H9 (cell line): ENCODE measurements at regions not wholly inside any gene's neighbourhood (a gene's known extent, or its start where the extent isn't known, plus 50 kb on each side); places are given as distances from the start of the nearest gene placed in this dataset.

Source experiments
- DNase-seq: peaks from one replicate; pipeline ENCODE4 v3.0.0-alpha.2; 2017
- H2AFZ ChIP-seq: one replicate; pipeline ENCODE4 v1.6.1; 2013; ENCODE audit warnings: mild to moderate bottlenecking, low read length, control low read depth, moderate library complexity
- H2AK5ac ChIP-seq: 2 replicates; pipeline ENCODE4 v1.6.1; 2013; ENCODE audit warnings: low read length, control low read depth, mixed read lengths; ENCODE audit not compliant: insufficient read length
- H2BK120ac ChIP-seq: one replicate; pipeline ENCODE4 v1.6.1; 2013; ENCODE audit warnings: low read depth, mild to moderate bottlenecking, low read length, control low read depth, inconsistent platforms; ENCODE audit not compliant: poor library complexity, severe bottlenecking
- H2BK12ac ChIP-seq: 2 replicates; pipeline ENCODE4 v1.6.1; 2013; ENCODE audit warnings: low read length, control low read depth, mixed read lengths, low read depth; ENCODE audit not compliant: insufficient read length
- H2BK15ac ChIP-seq: 2 replicates; pipeline ENCODE4 v1.6.1; 2013; ENCODE audit warnings: low read depth, low read length, control low read depth
- H2BK20ac ChIP-seq: one replicate; pipeline ENCODE4 v1.6.1; 2013; ENCODE audit warnings: low read depth, mild to moderate bottlenecking, low read length, control low read depth, inconsistent platforms; ENCODE audit not compliant: poor library complexity, severe bottlenecking
- H2BK5ac ChIP-seq: 2 replicates; pipeline ENCODE4 v1.6.1; 2013; ENCODE audit warnings: low read length, control low read depth, mixed read lengths; ENCODE audit not compliant: insufficient read length
- H3K14ac ChIP-seq: 2 replicates; pipeline ENCODE4 v1.6.1; 2013; ENCODE audit warnings: low read length, control low read depth; ENCODE audit not compliant: insufficient read depth
- H3K18ac ChIP-seq: 2 replicates; pipeline ENCODE4 v1.6.1; 2013; ENCODE audit warnings: low read depth, mild to moderate bottlenecking, mixed read lengths, low read length, control low read depth; ENCODE audit not compliant: insufficient read length
- H3K23ac ChIP-seq: 2 replicates; pipeline ENCODE4 v1.6.1; 2013; ENCODE audit warnings: low read length, control low read depth, mixed read lengths, low read depth; ENCODE audit not compliant: insufficient read length
- H3K23me2 ChIP-seq: 2 replicates; pipeline ENCODE4 v1.6.1; 2013; ENCODE audit warnings: low read depth, mild to moderate bottlenecking, mixed read lengths, low read length, control low read depth; ENCODE audit not compliant: insufficient read length, poor library complexity, severe bottlenecking
- H3K27ac ChIP-seq: 2 replicates; pipeline ENCODE4 v1.5.1; 2013; ENCODE audit warnings: low read length, control low read depth, mixed read lengths, low read depth; ENCODE audit not compliant: insufficient read length
- H3K27me3 ChIP-seq: 2 replicates; pipeline ENCODE4 v1.6.1; 2013; ENCODE audit warnings: low read length, control low read depth, inconsistent platforms; ENCODE audit not compliant: insufficient read depth
- H3K4ac ChIP-seq: 2 replicates; pipeline ENCODE4 v1.6.1; 2013; ENCODE audit warnings: low read depth, mild to moderate bottlenecking, control low read depth, inconsistent platforms, low read length, moderate library complexity
- H3K4me1 ChIP-seq: 2 replicates; pipeline ENCODE4 v1.6.1; 2013; ENCODE audit warnings: low read length, control low read depth, inconsistent platforms; ENCODE audit not compliant: insufficient read depth
- H3K4me2 ChIP-seq: 2 replicates; pipeline ENCODE4 v1.6.1; 2013; ENCODE audit warnings: low read length, control low read depth, mixed read lengths; ENCODE audit not compliant: insufficient read length, insufficient read depth
- H3K56ac ChIP-seq: 2 replicates; pipeline ENCODE4 v1.6.1; 2013; ENCODE audit warnings: low read depth, mild to moderate bottlenecking, mixed read lengths, low read length, control low read depth; ENCODE audit not compliant: insufficient read length
- H3K79me1 ChIP-seq: 2 replicates; pipeline ENCODE4 v1.6.1; 2013; ENCODE audit warnings: low read depth, mild to moderate bottlenecking, moderate library complexity, low read length, control low read depth, inconsistent platforms; ENCODE audit not compliant: insufficient read depth, poor library complexity, severe bottlenecking
- H3K79me2 ChIP-seq: 2 replicates; pipeline ENCODE4 v1.6.1; 2013; ENCODE audit warnings: low read length, control low read depth, inconsistent platforms; ENCODE audit not compliant: insufficient read depth
- H3K9ac ChIP-seq: 2 replicates; pipeline ENCODE4 v1.6.1; 2013; ENCODE audit warnings: low read length, control low read depth, mixed read lengths; ENCODE audit not compliant: insufficient read length; ENCODE audit errors: extremely low read depth
- H3K9me3 ChIP-seq: one replicate; pipeline ENCODE4 v1.6.1; 2013; ENCODE audit warnings: low read depth, low read length, inconsistent platforms; ENCODE audit not compliant: control insufficient read depth
- H3T11ph ChIP-seq: one replicate; pipeline ENCODE4 v1.6.1; 2013; ENCODE audit warnings: mild to moderate bottlenecking, low read length, control low read depth, inconsistent platforms
- H4K20me1 ChIP-seq: one replicate; pipeline ENCODE4 v1.6.1; 2013; ENCODE audit not compliant: control insufficient read depth, insufficient read length, insufficient read depth
- H4K5ac ChIP-seq: 2 replicates; pipeline ENCODE4 v1.6.1; 2013; ENCODE audit warnings: low read depth, mild to moderate bottlenecking, mixed read lengths, low read length, control low read depth; ENCODE audit not compliant: insufficient read length
- H4K8ac ChIP-seq: replicated peaks from 2 replicates; pipeline ENCODE4 v1.6.1; 2013; ENCODE audit warnings: low read length, control low read depth, mixed read lengths, low read depth; ENCODE audit not compliant: insufficient read length
- H4K91ac ChIP-seq: 2 replicates; pipeline ENCODE4 v1.6.1; 2013; ENCODE audit warnings: low read depth, mild to moderate bottlenecking, moderate library complexity, mixed read lengths, low read length, control low read depth; ENCODE audit not compliant: insufficient read length
- H3K27ac Mint-ChIP-seq, 3 experiments: 2 replicates in 2 of 3; 3 replicates in 1 of 3; pipeline ENCODE4 v1.8.0; 2020 to 2021; ENCODE audit warnings: mixed read lengths in 3 of 3, mild to moderate bottlenecking in 1 of 3, moderate library complexity in 1 of 3
- H3K27me3 Mint-ChIP-seq: 2 replicates; pipeline ENCODE4 v1.8.0; 2021; ENCODE audit warnings: low read depth, mild to moderate bottlenecking, moderate library complexity, mixed read lengths
- H3K36me3 Mint-ChIP-seq, 3 experiments: 2 replicates in 2 of 3; 3 replicates in 1 of 3; pipeline ENCODE4 v1.8.0; 2020 to 2021; ENCODE audit warnings: low read depth in 3 of 3, mixed read lengths in 3 of 3; ENCODE audit not compliant: insufficient read depth in 1 of 3
- H3K4me1 Mint-ChIP-seq, 2 experiments: 2 replicates each; pipeline ENCODE4 v1.8.0; 2020; ENCODE audit warnings: mixed read lengths in 2 of 2
- H3K4me3 Mint-ChIP-seq, 2 experiments: 2 replicates in 1 of 2; 3 replicates in 1 of 2; pipeline ENCODE4 v1.8.0; 2020 to 2021; ENCODE audit warnings: mild to moderate bottlenecking in 2 of 2, mixed read lengths in 2 of 2, moderate library complexity in 1 of 2
- H3K9me3 Mint-ChIP-seq, 2 experiments: 2 replicates in 1 of 2; 3 replicates in 1 of 2; pipeline ENCODE4 v1.8.0; 2020; ENCODE audit warnings: mild to moderate bottlenecking in 2 of 2, mixed read lengths in 2 of 2, moderate library complexity in 1 of 2
- CTCF ChIP-seq: fragments of 200-600 bp; sonication (generic); conservative IDR thresholded peaks from 3 replicates; pipeline ENCODE4 v1.8.0; 2021; ENCODE audit warnings: antibody characterized with exemption, mild to moderate bottlenecking
- WGBS: extraction: QIAGEN DNeasy Blood & Tissue Kit; methylation state at CpG from one replicate; pipeline ENCODE4 v1.1.7; 2013; ENCODE audit warnings: missing lambda C conversion rate, low lambda C conversion rate, mixed read lengths; ENCODE audit not compliant: insufficient read length; ENCODE audit errors: extremely low coverage; 5-methylcytosine and 5-hydroxymethylcytosine counted together

GRCh38 chr17:68661265-68662036 is 60.3 kb upstream of the FAM20A start:
- H4K5ac ChIP-seq: no peak overlapping the region
- no peaks in the 10 kb centered on the region for H4K20me1 ChIP-seq
- H3K4me1 ChIP-seq: peaks cover 6% of the 10 kb centered on the region
- Mint-ChIP-seq H3K27me3 (no peaks in the 10 kb centered on the region), H3K4me1 (peaks cover 26 to 30% of the 10 kb centered on the region in 2 experiments), H3K36me3 (peaks cover 0 to 8% (median 0%) of the 10 kb centered on the region in 3 experiments; a peak in 2 of 7 replicates), H3K27ac (peak overlapping the region in 1 of 3 experiments; percentile 81; a peak in 3 of 7 replicates), H3K4me3 (no peak overlapping the region), H3K9me3 (peaks cover 0 to 7% of the 10 kb centered on the region in 2 experiments; a peak in 2 of 5 replicates)
- no peak overlapping the region for H3K9ac ChIP-seq
- H2AK5ac ChIP-seq: no peak overlapping the region
- no peaks in the 10 kb centered on the region for H3K9me3 ChIP-seq
- no peak overlapping the region for H3K14ac ChIP-seq
- no peak overlapping the region for H2BK20ac ChIP-seq
- H3T11ph ChIP-seq: no peak overlapping the region
- no peak overlapping the region for H4K91ac ChIP-seq
- no peaks in the 10 kb centered on the region for H3K79me2 ChIP-seq
- no peak for TF ChIP-seq CTCF
- no peak for DNase-seq
- no peak overlapping the region for H3K56ac ChIP-seq
- H3K18ac ChIP-seq: no peak overlapping the region
- no peaks in the 10 kb centered on the region for H3K79me1 ChIP-seq
- H3K23me2 ChIP-seq: no peaks in the 10 kb centered on the region
- H2AFZ ChIP-seq: no peak overlapping the region
- H2BK120ac ChIP-seq: no peak overlapping the region
- no peak overlapping the region for H4K8ac ChIP-seq
- WGBS: no CpG with 5 or more reads among the region's 3 CpGs
- H2BK12ac ChIP-seq: no peak overlapping the region
- no peak overlapping the region for H2BK15ac ChIP-seq
- no peak overlapping the region for H3K23ac ChIP-seq
- no peak overlapping the region for H3K4ac ChIP-seq
- H2BK5ac ChIP-seq: no peak overlapping the region
- H3K27me3 ChIP-seq: no peaks in the 10 kb centered on the region
- H3K27ac ChIP-seq: no peak overlapping the region
- H3K4me2 ChIP-seq: peak overlapping the region; percentile 12
